ENCODE measurements at regions not wholly inside any gene's neighbourhood (a gene's known extent, or its start where the extent isn't known, plus 50 kb on each side); places are given as distances from the start of the nearest gene placed in this dataset.

DNA sequence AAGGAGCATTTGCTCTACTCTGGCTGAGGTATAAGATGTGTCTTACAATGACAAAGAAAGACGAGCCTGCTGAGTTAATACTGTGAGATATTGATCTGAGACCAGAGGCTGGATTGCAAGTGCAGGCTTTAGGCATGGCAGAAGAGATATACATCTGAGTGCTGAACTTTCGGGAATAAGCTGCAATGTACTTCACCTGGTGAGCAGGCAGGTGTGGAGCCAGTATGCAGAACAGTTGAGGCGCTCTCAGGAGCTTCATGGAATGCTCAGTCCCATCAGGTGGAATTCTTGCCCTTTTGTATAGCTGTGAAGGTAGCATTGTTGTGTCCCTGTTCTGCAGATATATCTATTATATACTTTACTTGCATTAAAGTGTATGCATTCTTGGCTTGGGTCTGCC is 179.3 kb upstream of the RIMS1 start:
- CTCF ChIA-PET = no interaction called here
- H3K27ac ChIP-seq (ENCODE audit: low read depth, low read length) = no peak overlapping the region
- no peaks in the 10 kb centered on the region; the same call in 1 of the 2 replicates for H4K20me1 ChIP-seq (ENCODE audit: insufficient read depth)
- H3K9ac ChIP-seq (ENCODE audit: low read length) = no peak overlapping the region
- ATAC-seq = no peak
- no peaks in the 10 kb centered on the region for H3K4me1 ChIP-seq (ENCODE audit: control insufficient read depth in 1 of 2, insufficient read depth in 2 of 2, low read length in 2 of 2)
- intact Hi-C loops (cut with micrococcal nuclease) = no loop called here
- no TSS peak for BruUV-seq (replicated peaks)
- H3K79me2 ChIP-seq (ENCODE audit: insufficient read depth, low read length) = no peaks in the 10 kb centered on the region
- no peak for DNase-seq (ENCODE audit: low read depth, low spot score)
- POLR2A ChIA-PET = no interaction called here
- TF ChIP-seq, protein P1, sequence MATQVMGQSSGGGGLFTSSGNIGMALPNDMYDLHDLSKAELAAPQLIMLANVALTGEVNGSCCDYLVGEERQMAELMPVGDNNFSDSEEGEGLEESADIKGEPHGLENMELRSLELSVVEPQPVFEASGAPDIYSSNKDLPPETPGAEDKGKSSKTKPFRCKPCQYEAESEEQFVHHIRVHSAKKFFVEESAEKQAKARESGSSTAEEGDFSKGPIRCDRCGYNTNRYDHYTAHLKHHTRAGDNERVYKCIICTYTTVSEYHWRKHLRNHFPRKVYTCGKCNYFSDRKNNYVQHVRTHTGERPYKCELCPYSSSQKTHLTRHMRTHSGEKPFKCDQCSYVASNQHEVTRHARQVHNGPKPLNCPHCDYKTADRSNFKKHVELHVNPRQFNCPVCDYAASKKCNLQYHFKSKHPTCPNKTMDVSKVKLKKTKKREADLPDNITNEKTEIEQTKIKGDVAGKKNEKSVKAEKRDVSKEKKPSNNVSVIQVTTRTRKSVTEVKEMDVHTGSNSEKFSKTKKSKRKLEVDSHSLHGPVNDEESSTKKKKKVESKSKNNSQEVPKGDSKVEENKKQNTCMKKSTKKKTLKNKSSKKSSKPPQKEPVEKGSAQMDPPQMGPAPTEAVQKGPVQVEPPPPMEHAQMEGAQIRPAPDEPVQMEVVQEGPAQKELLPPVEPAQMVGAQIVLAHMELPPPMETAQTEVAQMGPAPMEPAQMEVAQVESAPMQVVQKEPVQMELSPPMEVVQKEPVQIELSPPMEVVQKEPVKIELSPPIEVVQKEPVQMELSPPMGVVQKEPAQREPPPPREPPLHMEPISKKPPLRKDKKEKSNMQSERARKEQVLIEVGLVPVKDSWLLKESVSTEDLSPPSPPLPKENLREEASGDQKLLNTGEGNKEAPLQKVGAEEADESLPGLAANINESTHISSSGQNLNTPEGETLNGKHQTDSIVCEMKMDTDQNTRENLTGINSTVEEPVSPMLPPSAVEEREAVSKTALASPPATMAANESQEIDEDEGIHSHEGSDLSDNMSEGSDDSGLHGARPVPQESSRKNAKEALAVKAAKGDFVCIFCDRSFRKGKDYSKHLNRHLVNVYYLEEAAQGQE (IDR thresholded peaks at IDR 0.05; ENCODE audit: low read depth) = no peak
- TF ChIP-seq EZH2 (IDR thresholded peaks at IDR 0.05) (no peak), CEBPB (IDR thresholded peaks at IDR 0.05; ENCODE audit: low read depth) (no peak), ELF1 (IDR thresholded peaks at IDR 0.05; ENCODE audit: borderline replicate concordance, low read depth) (no peak), EGR1 (IDR thresholded peaks at IDR 0.05; ENCODE audit: low read depth) (no peak), SRF (IDR thresholded peaks at IDR 0.05; ENCODE audit: low read depth) (no peak), SP1 (IDR thresholded peaks at IDR 0.05; ENCODE audit: low read depth) (no peak), EZH2phosphoT487 (IDR thresholded peaks at IDR 0.05; ENCODE audit: borderline replicate concordance) (no peak), YY1 (IDR thresholded peaks at IDR 0.05; ENCODE audit: extremely low read depth, insufficient replicate concordance, low read depth, low read length) (no peak)
- TF ChIP-seq, protein P2, sequence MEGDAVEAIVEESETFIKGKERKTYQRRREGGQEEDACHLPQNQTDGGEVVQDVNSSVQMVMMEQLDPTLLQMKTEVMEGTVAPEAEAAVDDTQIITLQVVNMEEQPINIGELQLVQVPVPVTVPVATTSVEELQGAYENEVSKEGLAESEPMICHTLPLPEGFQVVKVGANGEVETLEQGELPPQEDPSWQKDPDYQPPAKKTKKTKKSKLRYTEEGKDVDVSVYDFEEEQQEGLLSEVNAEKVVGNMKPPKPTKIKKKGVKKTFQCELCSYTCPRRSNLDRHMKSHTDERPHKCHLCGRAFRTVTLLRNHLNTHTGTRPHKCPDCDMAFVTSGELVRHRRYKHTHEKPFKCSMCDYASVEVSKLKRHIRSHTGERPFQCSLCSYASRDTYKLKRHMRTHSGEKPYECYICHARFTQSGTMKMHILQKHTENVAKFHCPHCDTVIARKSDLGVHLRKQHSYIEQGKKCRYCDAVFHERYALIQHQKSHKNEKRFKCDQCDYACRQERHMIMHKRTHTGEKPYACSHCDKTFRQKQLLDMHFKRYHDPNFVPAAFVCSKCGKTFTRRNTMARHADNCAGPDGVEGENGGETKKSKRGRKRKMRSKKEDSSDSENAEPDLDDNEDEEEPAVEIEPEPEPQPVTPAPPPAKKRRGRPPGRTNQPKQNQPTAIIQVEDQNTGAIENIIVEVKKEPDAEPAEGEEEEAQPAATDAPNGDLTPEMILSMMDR (IDR thresholded peaks at IDR 0.05 in 2 of 3, conservative IDR thresholded peaks at IDR 0.05 in 1 of 3; ENCODE audit: borderline replicate concordance in 1 of 3, insufficient read depth in 1 of 3, low read depth in 2 of 3, low read length in 2 of 3) = no peak
- H3K36me3 ChIP-seq (ENCODE audit: control insufficient read depth in 1 of 2, insufficient read depth in 2 of 2, low read length in 2 of 2) = no peaks in the 10 kb centered on the region
- H3K27me3 ChIP-seq (ENCODE audit: insufficient read depth, low read length) = no peaks in the 10 kb centered on the region
- no peaks in the 10 kb centered on the region; a peak in 2 of 4 replicates for H3K9me3 ChIP-seq (ENCODE audit: control insufficient read depth in 1 of 2, insufficient read depth in 1 of 2, low read depth in 1 of 2, low read length in 2 of 2)
- H2AFZ ChIP-seq (ENCODE audit: low read depth, low read length, poor library complexity, severe bottlenecking) = no peak overlapping the region
- no peak overlapping the region for H3K4me2 ChIP-seq (ENCODE audit: low read length)
- RAD21 ChIA-PET (ENCODE audit: low non-redundant PET in 1 of 2, low total read pairs in 2 of 2, uncharacterized antibody in 2 of 2, unreplicated experiment in 2 of 2) = no interaction called here
- no peaks in the 10 kb centered on the region for H3K9me2 ChIP-seq (ENCODE audit: insufficient read depth)
- no peak overlapping the region for H3K4me3 ChIP-seq (replicated peaks in 1 of 2; ENCODE audit: low read depth in 1 of 2, low read length in 2 of 2)

All from HCT116 (cell line).